GM21447 (cell line): ENCODE measurements at regions not wholly inside any gene's neighbourhood (a gene's known extent, or its start where the extent isn't known, plus 50 kb on each side); places are given as distances from the start of the nearest gene placed in this dataset.

Source experiments
- ATAC-seq: cut with Tn5 transposase; IDR thresholded peaks from one replicate; pipeline ENCODE4 v1.9.1; 2021; ENCODE audit not compliant: unreplicated experiment

- ATAC-seq: no peak
These were observed 327.2 kb upstream of the TRIB2 start for GRCh38 chr2:12389344-12390045.

GRCh38 chr2:12391116-12391515 is 325.6 kb upstream of the TRIB2 start:
- ATAC-seq: no peak

GRCh38 chr2:12396699-12397098 is 320.0 kb upstream of the TRIB2 start:
- no peak for ATAC-seq

- no peak for ATAC-seq
These were observed 318.9 kb upstream of the TRIB2 start for GRCh38 chr2:12397854-12398253.

- ATAC-seq: no peak
These were observed 317.5 kb upstream of the TRIB2 start for GRCh38 chr2:12399240-12399639.

- ATAC-seq: no peak
These were observed 316.2 kb upstream of the TRIB2 start for GRCh38 chr2:12400543-12400942.

- ATAC-seq: no peak
These were observed 314.1 kb upstream of the TRIB2 start for GRCh38 chr2:12402440-12403139.

GRCh38 chr2:12404497-12404896 is 312.2 kb upstream of the TRIB2 start:
- no peak for ATAC-seq

- ATAC-seq: no peak
These were observed 309.6 kb upstream of the TRIB2 start for GRCh38 chr2:12407160-12407559.

GRCh38 chr2:12412898-12413305 is 303.8 kb upstream of the TRIB2 start:
- ATAC-seq: peak; percentile 96

GRCh38 chr2:12415536-12415935 is 301.2 kb upstream of the TRIB2 start:
- ATAC-seq: no peak

GRCh38 chr2:12416600-12416999 is 300.1 kb upstream of the TRIB2 start:
- no peak for ATAC-seq

GRCh38 chr2:12417786-12418185 is 298.9 kb upstream of the TRIB2 start:
- ATAC-seq: no peak

GRCh38 chr2:12419803-12420202 is 296.9 kb upstream of the TRIB2 start:
- no peak for ATAC-seq

GRCh38 chr2:12421046-12421445 is 295.7 kb upstream of the TRIB2 start:
- no peak for ATAC-seq

- no peak for ATAC-seq
These were observed 292.5 kb upstream of the TRIB2 start for GRCh38 chr2:12424219-12424618.

- no peak for ATAC-seq
These were observed 291.9 kb upstream of the TRIB2 start for GRCh38 chr2:12424809-12425208.

- no peak for ATAC-seq
These were observed 288.4 kb upstream of the TRIB2 start for GRCh38 chr2:12428324-12428723.

GRCh38 chr2:12428786-12429185 is 287.9 kb upstream of the TRIB2 start:
- ATAC-seq: no peak

- no peak for ATAC-seq
These were observed 286.8 kb upstream of the TRIB2 start for GRCh38 chr2:12429779-12430406.

GRCh38 chr2:12430407-12431133 is 286.2 kb upstream of the TRIB2 start:
- peak; percentile 99 for ATAC-seq
